A204.1 (cell line): ENCODE measurements at regions not wholly inside any gene's neighbourhood (a gene's known extent, or its start where the extent isn't known, plus 50 kb on each side); places are given as distances from the start of the nearest gene placed in this dataset.
"Not testable (repeated sequence)": the region's sequence is repeated elsewhere in the genome, so short reads cannot be mapped to it uniquely, and the experiment has no call there.

Experiments
- FAIRE-seq: peaks from 2 replicates; lab custom pipeline; 2012; peaks lifted over from hg19 to GRCh38; lab: Jason Lieb, UNC

GRCh38 chr18:56487801-56488200 is 150.6 kb downstream of the TXNL1 start:
- no peak for FAIRE-seq

GRCh38 chr18:56483386-56483785 is 155.0 kb downstream of the TXNL1 start:
- FAIRE-seq = no peak

- not testable (repeated sequence) for FAIRE-seq
Observed at GRCh38 chr18:56482813-56483212, 155.6 kb downstream of the TXNL1 start.

- no peak for FAIRE-seq
Observed at GRCh38 chr18:56481751-56482150, 156.6 kb downstream of the TXNL1 start.

GRCh38 chr18:56479841-56480240 is 158.6 kb downstream of the TXNL1 start:
- no peak for FAIRE-seq

GRCh38 chr18:56475250-56475649 is 163.1 kb downstream of the TXNL1 start:
- no peak for FAIRE-seq

GRCh38 chr18:56473400-56474024 is 164.9 kb downstream of the TXNL1 start:
- no peak for FAIRE-seq

- no peak for FAIRE-seq
Observed at GRCh38 chr18:56470406-56471351, 167.7 kb downstream of the TXNL1 start.

- FAIRE-seq = no peak
Observed at GRCh38 chr18:56469582-56469981, 168.8 kb downstream of the TXNL1 start.

GRCh38 chr18:56468396-56468795 is 170.0 kb downstream of the TXNL1 start:
- no peak for FAIRE-seq

GRCh38 chr18:56462276-56462675 is 176.1 kb downstream of the TXNL1 start:
- no peak for FAIRE-seq

GRCh38 chr18:56461151-56461550 is 177.2 kb downstream of the TXNL1 start:
- FAIRE-seq = no peak

GRCh38 chr18:56460581-56460980 is 177.8 kb downstream of the TXNL1 start:
- no peak for FAIRE-seq

GRCh38 chr18:56458770-56459712 is 179.4 kb downstream of the TXNL1 start:
- no peak for FAIRE-seq

- no peak for FAIRE-seq
Observed at GRCh38 chr18:56455874-56456273, 182.5 kb downstream of the TXNL1 start.

- no peak for FAIRE-seq
Observed at GRCh38 chr18:56455141-56455540, 183.3 kb downstream of the TXNL1 start.

- FAIRE-seq = no peak
Observed at GRCh38 chr18:56453631-56454030, 184.8 kb downstream of the TXNL1 start.

- no peak for FAIRE-seq
Observed at GRCh38 chr18:56451188-56451587, 187.2 kb downstream of the TXNL1 start.

- no peak for FAIRE-seq
Observed at GRCh38 chr18:56448751-56449150, 189.6 kb downstream of the TXNL1 start.

- FAIRE-seq = no peak
Observed at GRCh38 chr18:56445422-56445821, 193.0 kb downstream of the TXNL1 start.

GRCh38 chr18:56444201-56444600 is 194.2 kb downstream of the TXNL1 start:
- FAIRE-seq = no peak

GRCh38 chr18:56443166-56443907 is 195.1 kb downstream of the TXNL1 start:
- no peak for FAIRE-seq
